Endometrial microvascular endothelial cells (primary cell): ENCODE measurements at regions not wholly inside any gene's neighbourhood (a gene's known extent, or its start where the extent isn't known, plus 50 kb on each side); places are given as distances from the start of the nearest gene placed in this dataset.
"Not testable (repeated sequence)": the region's sequence is repeated elsewhere in the genome, so short reads cannot be mapped to it uniquely, and the experiment has no call there.

Source experiments
- in situ Hi-C: cut with HindIII; loops from 2 replicates; pipeline ENCODE4 v1.10.0; 2017; ENCODE audit warnings: low sequenced_read_pairs, low pct_unique_long_range_greater_than_20kb; ENCODE audit errors: inconsistent ontology term

DNA sequence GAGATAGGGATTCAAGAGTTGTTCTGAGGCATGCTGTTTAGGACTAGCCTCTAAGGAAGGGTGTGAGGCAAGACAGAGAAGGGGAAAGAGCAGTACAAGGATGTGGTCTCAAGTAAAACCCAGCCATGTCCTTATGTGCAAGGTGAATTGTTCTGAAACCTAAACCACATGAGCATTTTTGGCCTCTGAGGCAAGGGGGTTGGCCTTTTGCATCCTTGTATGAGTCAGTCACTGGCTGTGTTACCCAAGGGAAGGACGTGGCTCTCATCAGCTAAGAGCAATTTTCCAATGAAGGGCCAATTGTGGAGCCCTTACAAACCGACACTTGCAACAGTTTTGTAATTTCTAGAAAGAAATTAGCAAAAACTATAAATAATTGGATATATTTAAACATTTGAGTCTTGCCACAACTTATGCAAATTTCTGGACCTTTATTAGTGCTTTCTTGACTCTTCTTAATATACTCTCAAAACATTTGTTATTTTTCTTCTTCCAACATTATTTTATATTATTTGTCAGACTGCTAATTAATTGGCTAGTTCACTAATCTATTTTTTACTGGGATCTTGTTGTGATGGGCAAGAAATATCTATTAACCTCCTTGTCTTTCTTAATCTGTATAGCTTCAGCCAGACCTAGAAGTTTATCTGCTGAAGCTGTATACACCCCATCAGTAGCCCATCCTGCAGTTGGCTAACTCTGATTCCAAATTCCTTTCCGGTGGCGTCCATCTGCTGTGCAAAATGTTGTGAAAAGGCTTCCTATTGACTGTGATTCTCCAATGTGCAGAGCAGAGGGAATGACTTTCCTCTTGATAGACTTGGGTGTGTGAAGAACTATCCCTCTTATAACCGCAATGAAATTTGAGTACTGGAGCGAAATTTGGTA, 97.7 kb upstream of the P2RY1 start:
- in situ Hi-C loops, result no loop called here

DNA sequence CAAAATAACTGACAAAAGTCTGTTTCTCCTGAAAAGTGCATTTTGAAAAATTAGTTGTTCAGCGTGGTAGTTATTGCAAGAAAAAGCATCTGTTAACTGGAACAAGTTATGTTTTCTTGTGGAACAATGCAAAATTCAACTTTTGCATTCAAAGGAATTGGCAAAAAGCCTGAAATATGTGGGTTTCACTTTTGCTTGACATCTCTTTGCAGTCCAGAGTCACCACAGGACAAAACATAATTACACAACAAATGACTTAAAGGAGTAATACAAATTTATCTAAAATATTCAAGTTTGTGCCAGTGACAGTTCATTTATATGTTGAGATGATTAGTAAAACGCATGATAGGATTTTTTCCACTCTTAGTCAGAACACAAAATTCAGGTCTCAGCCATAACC, 96.3 kb upstream of the P2RY1 start:
- in situ Hi-C loops, result no loop called here

DNA sequence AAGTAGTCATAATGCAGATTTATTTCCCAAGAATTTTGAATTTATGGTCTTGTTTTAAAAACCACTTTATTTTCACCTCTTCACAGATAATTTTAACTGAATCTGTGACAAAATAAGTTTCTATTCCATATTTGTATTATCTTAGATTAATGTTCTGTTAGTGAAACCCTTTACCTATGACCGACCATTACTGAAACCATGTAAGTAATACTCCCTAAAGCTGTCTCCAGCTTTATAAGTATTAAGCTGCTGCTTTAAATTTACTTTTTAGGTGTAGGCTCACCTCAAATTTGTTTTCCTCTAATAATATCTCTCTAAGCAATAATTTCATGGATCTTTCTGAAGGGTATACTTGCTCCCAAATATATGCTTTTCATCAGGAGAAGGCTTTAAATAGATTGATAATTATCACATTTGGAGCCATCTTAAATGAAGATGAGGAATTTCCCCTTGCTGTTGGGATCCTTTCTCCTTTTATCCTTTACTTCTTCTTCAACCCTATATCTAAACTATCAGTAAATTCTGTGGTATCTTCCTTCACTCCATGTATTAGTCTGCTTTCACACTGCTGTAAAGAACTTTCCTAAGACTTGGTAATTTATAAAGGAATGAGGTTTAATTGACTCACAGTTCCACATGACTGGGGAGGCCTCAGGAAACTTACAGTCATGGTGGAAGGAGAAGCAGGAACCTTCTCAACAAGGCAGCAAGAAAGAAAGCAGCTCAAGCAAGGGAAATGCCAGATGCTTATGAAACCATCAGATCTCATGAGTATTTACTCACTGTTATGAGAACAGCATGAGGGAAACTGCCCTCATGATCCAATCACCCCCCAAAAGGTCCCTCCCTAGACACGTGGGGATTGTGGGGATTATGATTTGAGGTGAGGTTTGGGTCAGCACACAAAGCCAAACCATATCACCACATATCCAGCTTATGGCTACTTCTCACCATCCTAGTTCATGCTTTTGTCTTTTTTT, 92.3 kb upstream of the P2RY1 start:
- in situ Hi-C loops, result no loop called here

DNA sequence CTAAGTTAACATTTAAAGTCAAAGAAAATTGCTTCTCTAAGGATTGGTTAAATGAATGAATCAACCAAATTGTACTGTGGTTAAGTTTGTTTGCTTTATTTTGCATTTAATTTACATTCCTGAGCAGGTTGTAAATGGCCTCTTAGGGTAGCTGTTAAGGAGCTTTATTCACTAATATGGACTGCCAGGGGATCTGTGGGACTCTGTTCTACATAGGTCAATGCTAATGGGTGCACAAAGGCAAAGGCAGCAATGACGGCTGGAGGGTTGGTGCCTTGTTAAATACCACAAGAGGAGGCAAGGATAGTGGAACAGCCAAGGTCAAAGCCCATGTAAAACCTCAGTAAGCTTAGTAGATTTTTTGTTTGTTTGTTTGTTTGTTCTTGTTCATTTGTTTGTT, 89.3 kb upstream of the P2RY1 start:
- in situ Hi-C loops, result no loop called here

DNA sequence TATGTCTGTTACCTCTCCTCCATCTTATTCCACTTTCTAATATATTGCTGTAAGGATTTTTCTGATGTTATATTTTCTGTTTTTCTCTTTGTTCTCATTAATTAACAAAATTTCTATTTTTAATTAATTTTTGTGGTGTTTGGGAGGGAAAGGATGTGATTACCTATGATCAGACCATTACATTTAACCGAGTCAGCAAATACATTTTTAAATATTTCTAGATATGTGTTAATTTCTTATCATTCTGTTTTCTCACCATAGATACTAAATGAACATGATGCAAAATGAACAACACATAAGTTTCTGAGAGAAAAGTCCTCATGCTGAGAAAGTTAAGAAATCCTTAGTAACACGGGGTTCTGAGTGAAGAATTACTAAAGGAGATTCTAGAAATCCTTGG, 80.6 kb upstream of the P2RY1 start:
- in situ Hi-C loops, result no loop called here

DNA sequence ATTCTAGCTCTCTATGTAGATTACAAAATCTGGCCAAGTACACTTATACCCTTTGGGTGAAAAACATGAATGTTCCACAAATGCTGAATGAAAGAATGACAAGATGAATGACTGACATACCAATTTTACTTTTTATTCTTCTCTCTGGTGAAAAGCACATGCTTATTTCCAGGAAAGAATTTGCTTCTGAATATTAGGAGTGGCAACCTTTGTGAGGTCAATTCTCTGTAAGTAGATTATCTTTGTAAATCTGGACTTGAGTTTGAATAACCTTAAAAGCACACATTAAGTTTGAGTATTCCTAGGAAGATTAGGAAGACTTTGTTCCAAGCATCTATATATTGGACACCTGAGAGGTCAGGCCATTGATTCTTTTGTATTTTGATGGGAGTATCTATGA, 78.1 kb upstream of the P2RY1 start:
- in situ Hi-C loops, result no loop called here

DNA sequence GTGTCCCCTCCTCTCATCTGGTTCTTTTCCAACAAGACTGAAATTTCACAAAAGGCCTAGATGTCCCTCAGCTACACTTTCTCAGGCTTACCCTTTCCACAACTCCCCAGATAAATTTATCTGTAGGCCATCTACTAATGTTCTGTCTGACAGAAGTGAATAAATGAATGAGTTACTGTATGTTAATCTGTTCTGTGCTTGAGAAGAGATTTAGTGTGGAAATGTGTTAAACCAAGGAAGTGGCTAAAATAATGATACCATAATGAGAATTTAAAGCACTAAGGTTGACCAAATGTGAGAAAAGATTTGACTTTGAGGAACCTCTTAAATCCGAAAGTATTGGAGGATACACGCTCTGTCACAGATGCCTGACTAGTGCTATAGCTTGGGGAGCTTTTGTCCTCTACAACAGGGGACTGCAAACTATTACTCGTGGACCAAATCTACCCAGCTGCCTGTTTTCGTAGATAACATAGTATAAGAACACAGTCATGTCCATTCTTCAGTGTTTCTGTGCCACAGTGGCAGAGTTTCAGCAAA, 74.8 kb upstream of the P2RY1 start:
- in situ Hi-C loops, result no loop called here

DNA sequence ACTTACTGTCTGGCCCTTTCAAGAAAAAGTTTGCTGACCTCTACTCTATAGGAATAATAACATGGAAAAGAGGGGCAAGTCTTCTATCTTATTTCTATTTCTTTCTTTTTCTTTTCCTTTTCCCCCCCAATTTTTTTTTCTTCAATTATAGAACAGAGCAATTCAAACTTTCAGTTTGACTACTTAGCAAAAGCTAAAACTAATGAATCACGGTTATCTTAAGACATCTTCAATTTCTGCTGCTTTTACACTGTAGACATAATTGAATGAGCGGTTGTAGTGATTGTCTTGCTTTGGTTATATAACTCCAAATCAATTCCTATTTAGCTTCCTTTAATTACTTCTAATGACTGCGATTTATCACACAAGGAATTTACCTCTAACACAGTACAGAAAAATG, 74.3 kb upstream of the P2RY1 start:
- in situ Hi-C loops, result no loop called here

DNA sequence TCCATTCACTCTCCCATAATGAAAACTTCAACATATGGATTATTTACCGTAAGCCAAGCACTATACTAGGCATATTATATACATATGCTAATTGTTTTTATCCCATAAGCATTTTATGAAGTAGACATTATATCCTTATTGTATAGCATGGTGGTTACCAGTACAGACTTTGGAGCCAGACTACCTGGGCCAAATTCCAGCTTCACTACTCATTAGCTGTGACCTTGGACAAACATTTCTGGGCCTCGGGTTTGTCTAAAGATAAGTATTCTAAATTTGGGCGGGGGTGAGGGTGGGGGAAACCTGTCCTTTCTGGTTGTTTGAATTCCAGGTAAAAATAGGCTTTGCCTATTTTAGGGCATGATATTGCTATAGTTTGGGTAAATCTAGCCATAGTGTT, 66.5 kb upstream of the P2RY1 start:
- in situ Hi-C loops, result no loop called here

DNA sequence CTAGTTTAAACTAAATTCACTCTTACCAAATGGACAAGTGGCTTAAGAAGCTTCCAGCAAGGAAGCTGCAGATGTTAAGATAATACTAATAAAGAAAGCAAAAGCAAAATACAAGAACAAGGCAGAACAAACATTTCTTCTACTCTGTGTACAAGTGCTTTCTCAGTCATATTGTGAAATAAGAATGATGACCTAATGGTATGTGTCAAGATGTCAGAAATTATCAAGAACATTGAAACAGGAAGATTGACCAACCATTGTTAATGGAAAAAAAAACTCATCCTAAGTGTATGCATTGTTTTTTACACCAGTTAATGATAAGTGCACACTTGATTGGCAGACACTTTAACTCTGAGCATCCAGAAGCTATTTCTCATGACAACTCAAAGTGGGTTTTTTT, 65.4 kb upstream of the P2RY1 start:
- in situ Hi-C loops, result no loop called here

DNA sequence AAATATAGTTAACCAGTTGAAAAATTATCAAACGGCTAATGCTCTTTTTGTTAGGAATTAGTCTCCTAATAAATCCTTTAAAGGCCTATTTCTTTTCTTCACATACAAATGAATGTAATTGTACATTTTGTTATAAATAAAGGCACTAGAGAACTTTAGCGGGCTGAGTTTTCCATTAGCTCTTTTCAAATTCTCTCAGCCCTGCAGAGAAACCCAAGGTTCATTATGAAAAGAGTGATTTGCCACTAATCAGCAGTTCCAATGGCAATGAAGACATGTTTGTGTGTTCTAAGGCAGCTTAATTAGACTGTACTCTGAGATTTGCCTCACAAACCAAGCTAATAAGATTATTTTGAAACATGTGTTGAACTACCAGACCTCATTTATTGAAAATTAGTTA, 64.6 kb upstream of the P2RY1 start:
- in situ Hi-C loops, result no loop called here

DNA sequence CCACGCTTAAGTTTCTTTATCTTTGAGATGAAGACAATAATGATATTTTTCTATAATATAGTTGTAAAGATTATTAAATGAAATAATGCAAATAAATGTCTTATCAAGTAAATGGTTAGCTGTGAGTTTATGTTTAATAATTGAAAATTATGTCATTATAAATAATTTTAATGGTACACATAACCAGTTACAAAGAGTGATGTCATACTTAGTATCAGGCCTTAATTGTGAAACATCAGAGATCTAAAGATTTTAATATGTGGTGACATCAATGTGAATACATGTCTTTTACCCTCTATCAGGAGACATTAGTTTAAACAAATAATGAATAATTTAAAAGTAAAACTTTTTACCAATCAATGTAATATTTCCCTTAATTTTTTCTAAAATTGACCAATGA, 63.8 kb upstream of the P2RY1 start:
- in situ Hi-C loops, result no loop called here

DNA sequence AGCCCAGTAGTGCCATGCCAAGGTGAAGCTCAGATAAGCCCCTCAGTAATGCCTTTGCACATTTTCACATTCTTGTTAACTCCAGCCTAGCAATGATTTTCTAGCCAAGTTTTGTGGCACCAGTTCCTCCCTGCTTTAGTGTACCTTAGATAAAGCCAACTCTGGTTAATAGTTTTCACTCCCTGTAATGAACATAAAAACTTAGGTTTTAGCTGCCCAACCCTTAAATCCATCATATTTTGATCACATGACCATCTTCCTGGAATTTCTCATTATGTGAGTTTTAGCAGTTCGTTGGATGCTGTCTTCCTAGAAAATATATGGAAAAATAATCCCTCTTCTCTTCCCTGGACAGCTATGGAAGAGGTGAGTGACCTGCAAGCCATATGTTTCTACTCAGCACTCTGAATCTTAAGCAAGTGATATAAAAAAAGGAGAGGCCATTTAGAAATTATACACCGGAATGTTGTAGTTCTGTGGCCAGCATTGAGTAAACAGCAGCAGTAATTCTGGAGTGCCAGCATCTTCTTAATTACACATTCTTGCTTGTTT, 62.2 kb upstream of the P2RY1 start:
- in situ Hi-C loops, result no loop called here

DNA sequence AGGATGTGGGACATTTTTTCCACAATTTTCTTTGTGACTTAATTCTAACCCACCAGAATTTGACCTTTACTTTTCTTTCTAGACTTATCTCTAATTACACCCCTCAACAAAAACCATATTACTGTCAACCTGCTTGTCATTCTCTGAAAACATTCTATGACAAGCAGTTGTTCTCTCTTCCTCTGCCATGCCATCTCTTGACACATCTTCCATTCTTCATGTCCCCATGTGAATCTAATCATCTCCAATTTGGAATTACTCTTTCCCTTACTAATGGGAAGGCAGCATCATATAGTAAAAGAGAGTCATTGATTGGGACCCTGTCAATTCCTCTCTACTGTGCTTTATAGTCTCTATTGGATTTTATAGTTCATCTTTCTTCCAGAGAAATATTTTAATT, 61.3 kb upstream of the P2RY1 start:
- in situ Hi-C loops, result no loop called here

DNA sequence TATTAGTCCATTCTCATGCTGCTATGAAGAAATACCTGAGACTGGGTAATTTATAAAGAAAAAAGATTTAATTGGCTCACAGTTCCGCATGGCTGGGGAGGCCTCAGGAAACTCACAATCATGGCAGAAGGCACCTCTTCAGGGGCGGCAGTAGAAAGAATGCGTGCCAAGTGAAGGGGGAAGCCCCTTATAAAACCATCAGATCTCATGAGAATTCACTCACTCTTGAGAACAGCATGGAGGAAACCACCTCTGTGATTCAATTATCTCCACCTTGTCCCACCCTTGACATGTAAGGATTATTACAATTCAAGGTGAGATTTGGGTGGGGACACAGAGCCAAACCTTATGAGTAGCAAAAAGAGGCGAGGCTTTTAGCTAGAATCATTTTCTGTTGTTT, 60.7 kb upstream of the P2RY1 start:
- in situ Hi-C loops, result not testable (repeated sequence)

DNA sequence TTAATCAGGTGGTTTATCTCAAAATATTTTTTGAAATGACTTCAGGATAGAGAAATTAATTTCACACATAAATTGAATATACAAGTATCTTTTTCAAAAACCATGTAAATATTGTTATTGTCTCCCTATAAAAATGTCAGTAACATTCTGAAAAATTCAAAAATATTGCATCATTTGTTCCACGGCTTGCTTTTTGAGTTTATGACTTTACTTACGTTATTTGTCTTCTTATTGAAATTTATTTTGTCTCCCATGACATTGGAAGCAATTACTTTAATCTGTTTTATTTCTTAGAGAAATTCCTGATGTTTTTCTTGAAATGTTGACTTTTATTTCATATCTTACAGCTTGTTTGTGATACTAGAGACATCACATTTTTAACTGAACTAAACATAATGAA, 56.9 kb upstream of the P2RY1 start:
- in situ Hi-C loops, result no loop called here

DNA sequence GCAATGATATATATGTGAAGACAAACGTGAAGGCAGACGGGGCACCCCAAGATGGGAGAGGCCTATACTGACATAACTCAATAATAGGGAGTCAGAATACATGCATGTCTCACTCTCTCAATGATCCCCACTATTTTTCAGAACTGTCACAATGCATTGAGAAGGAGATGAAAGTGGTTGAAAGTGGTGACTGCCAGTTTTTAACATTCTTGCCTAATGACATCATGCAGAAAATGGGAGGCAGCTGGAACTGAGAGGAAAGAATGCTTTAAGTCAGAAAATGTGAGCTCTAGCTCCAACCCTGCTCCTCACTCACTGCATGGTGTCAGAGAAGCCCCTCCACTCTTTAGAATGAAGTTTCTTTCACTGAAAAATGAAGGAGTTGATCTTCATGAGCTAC, 55.3 kb upstream of the P2RY1 start:
- in situ Hi-C loops, result no loop called here

DNA sequence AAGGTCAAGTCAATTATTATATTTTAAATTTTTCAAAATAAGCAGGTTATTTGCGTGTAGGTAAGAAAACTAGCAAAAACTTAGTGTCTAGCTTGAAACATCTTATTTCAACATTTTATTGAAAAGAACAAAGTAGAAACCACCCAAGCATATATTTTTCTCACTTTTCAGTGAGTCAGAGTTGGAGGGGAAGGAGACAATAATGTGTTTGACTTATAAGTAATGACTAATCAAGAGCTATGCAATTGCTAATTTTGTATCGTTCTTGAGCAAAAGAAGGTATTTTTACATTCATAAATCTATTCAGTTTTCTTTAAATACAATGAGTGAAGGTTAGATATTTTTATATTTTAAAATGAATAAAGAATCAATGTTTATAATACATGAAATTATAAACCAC, 54.4 kb upstream of the P2RY1 start:
- in situ Hi-C loops, result no loop called here

DNA sequence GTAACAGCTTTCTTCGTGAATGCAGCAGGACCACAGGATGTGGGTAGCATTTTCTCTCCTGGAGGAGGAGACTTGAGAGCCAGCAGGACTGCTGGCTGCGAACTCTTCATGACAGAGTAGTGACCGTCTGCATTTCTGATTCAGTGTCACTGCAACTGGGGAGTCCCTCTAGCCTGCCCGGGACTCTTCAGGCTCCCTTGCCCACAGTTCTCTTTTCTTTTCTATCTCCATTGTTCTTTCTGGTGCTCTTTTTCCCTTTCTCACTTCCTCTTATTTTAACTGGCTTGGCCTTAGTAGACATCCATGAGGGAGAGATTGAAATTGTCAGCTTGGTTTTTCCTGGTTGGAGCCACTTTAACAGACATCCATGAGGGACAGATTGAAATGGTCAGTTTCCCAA, 49.9 kb upstream of the P2RY1 start:
- in situ Hi-C loops, result no loop called here
